Heart left ventricle (tissue), 16 donors: ENCODE measurements at regions not wholly inside any gene's neighbourhood (a gene's known extent, or its start where the extent isn't known, plus 50 kb on each side); places are given as distances from the start of the nearest gene placed in this dataset.
"Not testable (repeated sequence)": the region's sequence is repeated elsewhere in the genome, so short reads cannot be mapped to it uniquely, and the experiment has no call there.

Source experiments
- ATAC-seq, 4 donors: fragments of 200-7000 bp; cut with Tn5 transposase; one replicate each; pipeline ENCODE4 v1.9.1; 2020 to 2022; ENCODE audit warnings: moderate library complexity in 4 of 4, mild to moderate bottlenecking in 3 of 4, moderate number of reproducible peaks in 1 of 4
- DNase-seq, 5 donors: peaks; one replicate each; pipeline ENCODE4 v3.0.0-alpha.2; 2020
- H3K27ac ChIP-seq, 12 donors: fragments of 200-600 bp; sonication (generic) in 4 of 12; one replicate each; pipeline versions ENCODE4 v1.5.0 to v1.8.0; 2016 to 2022; ENCODE audit warnings: mild to moderate bottlenecking in 2 of 12
- H3K27me3 ChIP-seq, 9 donors: fragments of 200-600 bp; sonication (generic) in 2 of 9; one replicate each; pipeline versions ENCODE4 v1.5.1 to v1.8.0; 2016 to 2022; ENCODE audit warnings: mild to moderate bottlenecking in 3 of 9
- H3K36me3 ChIP-seq, 9 donors: fragments of 200-600 bp; sonication (generic) in 2 of 9; one replicate each; pipeline versions ENCODE4 v1.5.0 to v1.8.0; 2018 to 2022; ENCODE audit warnings: mild to moderate bottlenecking in 2 of 9
- H3K4me1 ChIP-seq, 12 donors: fragments of 200-600 bp; sonication (generic) in 4 of 12; one replicate each; pipeline versions ENCODE4 v1.5.0 to v1.8.0; 2016 to 2022; ENCODE audit warnings: mild to moderate bottlenecking in 3 of 12
- H3K4me3 ChIP-seq, 12 donors: fragments of 200-600 bp; sonication (generic) in 4 of 12; one replicate each; pipeline versions ENCODE4 v1.5.0 to v1.8.0; 2017 to 2022; ENCODE audit warnings: mild to moderate bottlenecking in 9 of 12, moderate library complexity in 4 of 12
- H3K9me3 ChIP-seq, 12 donors: fragments of 200-600 bp; sonication (generic) in 4 of 12; one replicate each; pipeline versions ENCODE4 v1.5.0 to v1.8.0; 2016 to 2022; ENCODE audit warnings: mild to moderate bottlenecking in 1 of 12
- POLR2A ChIP-seq, 2 donors: fragments of 450-650 bp; IDR thresholded peaks; one replicate each; pipeline ENCODE4 v1.6.1; 2017; ENCODE audit warnings: antibody characterized with exemption in 2 of 2, mild to moderate bottlenecking in 2 of 2, moderate library complexity in 2 of 2
- WGBS, 4 donors: extraction: QIAGEN DNeasy Blood & Tissue Kit in 2 of 4; methylation state at CpG; one replicate each; pipeline versions ENCODE4 v1.1.5 to v1.1.7; 2013 to 2018; 5-methylcytosine and 5-hydroxymethylcytosine counted together
- intact Hi-C, 10 donors: fragments of 100-400 bp; cut with DNase I; formaldehyde crosslinking; loops; one replicate each; pipeline versions ENCODE4 v1.11.1 to v1.14.2; 2022
- TF ChIP-seq, protein P1 (sequence below), 12 donors: fragments of 200-600 bp; sonication (generic) in 4 of 12; IDR thresholded peaks; one replicate each; pipeline versions ENCODE4 v1.5.0 to v1.8.0; 2018 to 2022; ENCODE audit warnings: antibody characterized with exemption in 12 of 12, mild to moderate bottlenecking in 5 of 12
- donor health status: ischemic (EF 13 %, LVEDD 7.1; RV severe dilation, severe dysfunction).
- donor health status: healthy with polysubstance abuse.
- donor health status: DM: no; HTN: yes; CAD: no.
- donor health status: DM: no; HTN: no; CAD: no.
- donor health status: ischemic (EF 25% LVEDD 6.9; RV normal size, moderate dysfunction).
- donor health status: ischemic (EF 25% LVEDD 5.7; RV mildly dilated, moderate dysfunction).
- donor health status: healthy.
- donor health status: DM: yes; HTN: yes; CAD: no.
- donor health status: ischemic (EF 35%, LVEDD 5.7; RV mildly dilated, moderate dysfunction).
- donor health status: nonischemic (EF 11% LVEDD 7.7; RV severe dilation, severe dysfunction).
- donor health status: DM: yes; HTN: yes; CAD: no.
- donor health status: PGD.
- donor health status: ischemic (EF 29% LVEDD 5.4; RV normal size, mild dysfunction).
- donor health status: nonischemic (EF 23%, LVEDD 6.1; RV moderate dilation, normal function).

DNA sequence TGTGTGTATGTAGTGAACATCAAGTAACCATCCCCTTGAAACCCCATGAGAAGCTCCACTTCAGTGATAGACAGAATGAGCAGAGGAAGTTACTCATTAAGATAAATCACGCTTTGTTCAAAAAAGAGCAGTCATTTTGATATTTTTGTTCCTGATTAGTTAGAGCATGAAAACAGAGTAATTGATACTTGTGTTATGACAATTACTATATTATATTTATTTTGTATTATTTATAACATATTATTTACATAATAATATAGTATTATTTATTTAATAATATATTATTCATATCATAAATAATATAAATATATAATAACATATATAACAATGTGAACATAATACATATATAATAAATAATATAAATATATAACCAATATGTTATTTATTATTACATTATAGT, 580.9 kb downstream of the SOX5 start:
- WGBS, 4 donors = 70 to 75% (median 72%) methylated on average over 1 of the region's 1 CpG

DNA sequence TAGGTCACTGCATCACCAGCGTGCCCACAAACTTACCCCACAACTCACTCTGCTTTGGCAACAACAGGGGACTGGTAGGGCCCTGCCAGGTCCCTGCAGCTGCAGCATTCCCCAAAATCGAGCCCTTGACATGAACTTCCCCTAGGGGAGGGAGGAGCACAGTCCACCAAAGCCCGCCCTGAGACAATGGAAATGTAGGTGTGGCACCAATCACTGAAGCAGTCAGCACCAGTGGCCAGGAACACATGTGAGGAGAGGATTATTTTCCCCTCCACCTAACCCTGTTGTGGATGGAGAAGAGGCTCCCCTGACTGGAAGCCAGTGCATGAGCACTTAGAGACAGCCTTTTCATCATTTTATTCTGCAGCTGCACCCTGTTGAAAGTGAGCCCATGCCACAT, 573.8 kb downstream of the SOX5 start:
- DNase-seq (no peak), ATAC-seq (no peak)
- Histone ChIP-seq H3K36me3 (no peaks in the 10 kb centered on the region), H3K4me3 (no peak overlapping the region), H3K9me3 (peaks cover 0 to 47% (median 18%) of the 10 kb centered on the region in 12 donors), H3K27ac (no peak overlapping the region), H3K4me1 (no peaks in the 10 kb centered on the region), H3K27me3 (no peaks in the 10 kb centered on the region)
- 63 to 76% (median 67%) methylated on average over 3 of the region's 3 CpGs for WGBS, 4 donors
- intact Hi-C loops = no loop called here
- TF ChIP-seq, protein P1, sequence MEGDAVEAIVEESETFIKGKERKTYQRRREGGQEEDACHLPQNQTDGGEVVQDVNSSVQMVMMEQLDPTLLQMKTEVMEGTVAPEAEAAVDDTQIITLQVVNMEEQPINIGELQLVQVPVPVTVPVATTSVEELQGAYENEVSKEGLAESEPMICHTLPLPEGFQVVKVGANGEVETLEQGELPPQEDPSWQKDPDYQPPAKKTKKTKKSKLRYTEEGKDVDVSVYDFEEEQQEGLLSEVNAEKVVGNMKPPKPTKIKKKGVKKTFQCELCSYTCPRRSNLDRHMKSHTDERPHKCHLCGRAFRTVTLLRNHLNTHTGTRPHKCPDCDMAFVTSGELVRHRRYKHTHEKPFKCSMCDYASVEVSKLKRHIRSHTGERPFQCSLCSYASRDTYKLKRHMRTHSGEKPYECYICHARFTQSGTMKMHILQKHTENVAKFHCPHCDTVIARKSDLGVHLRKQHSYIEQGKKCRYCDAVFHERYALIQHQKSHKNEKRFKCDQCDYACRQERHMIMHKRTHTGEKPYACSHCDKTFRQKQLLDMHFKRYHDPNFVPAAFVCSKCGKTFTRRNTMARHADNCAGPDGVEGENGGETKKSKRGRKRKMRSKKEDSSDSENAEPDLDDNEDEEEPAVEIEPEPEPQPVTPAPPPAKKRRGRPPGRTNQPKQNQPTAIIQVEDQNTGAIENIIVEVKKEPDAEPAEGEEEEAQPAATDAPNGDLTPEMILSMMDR (IDR thresholded peaks at IDR 0.05) = no peak
- no peak for TF ChIP-seq POLR2A (IDR thresholded peaks at IDR 0.05)

More for the DNA sequence above, 580.9 kb downstream of the SOX5 start:
- Histone ChIP-seq H3K9me3 (peaks cover 0 to 6% (median 0%) of the 10 kb centered on the region in 12 donors), H3K36me3 (no peaks in the 10 kb centered on the region), H3K27me3 (no peaks in the 10 kb centered on the region), H3K27ac (no peak overlapping the region), H3K4me1 (no peaks in the 10 kb centered on the region), H3K4me3 (no peak overlapping the region)
- ATAC-seq (no peak), DNase-seq (no peak)
- intact Hi-C loops = no loop called here
- TF ChIP-seq POLR2A (IDR thresholded peaks at IDR 0.05) = no peak
- TF ChIP-seq, protein P1 (IDR thresholded peaks at IDR 0.05) = no peak

DNA sequence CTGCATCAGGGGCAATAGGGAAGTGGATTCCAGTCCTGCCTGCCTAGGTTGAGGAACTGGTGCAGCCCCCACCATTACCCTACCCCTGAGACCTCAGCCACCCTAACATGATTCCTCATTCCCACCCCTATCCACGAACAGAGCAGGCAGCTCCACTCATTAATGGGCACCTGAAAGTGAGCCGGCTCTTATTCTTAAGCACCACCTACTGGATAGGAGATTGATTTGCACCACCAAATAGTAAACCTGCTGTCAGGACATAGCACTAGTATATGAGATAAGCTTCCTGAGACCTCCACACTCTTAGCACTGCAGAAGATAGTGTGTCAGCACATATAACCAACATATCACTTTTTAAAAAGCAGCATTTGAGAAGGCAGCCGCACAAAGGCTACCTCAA, 573.2 kb downstream of the SOX5 start:
- Histone ChIP-seq H3K36me3 (no peaks in the 10 kb centered on the region), H3K4me3 (no peak overlapping the region), H3K4me1 (no peaks in the 10 kb centered on the region), H3K27ac (no peak overlapping the region), H3K27me3 (no peaks in the 10 kb centered on the region), H3K9me3 (peaks cover 0 to 52% (median 18%) of the 10 kb centered on the region in 12 donors)
- DNase-seq = no peak
- intact Hi-C loops = no loop called here
- TF ChIP-seq, protein P1 (IDR thresholded peaks at IDR 0.05) = no peak
- no peak for TF ChIP-seq POLR2A (IDR thresholded peaks at IDR 0.05)
- WGBS, 4 donors = 48 to 66% (median 51%) methylated on average over 3 of the region's 3 CpGs
- ATAC-seq = no peak

DNA sequence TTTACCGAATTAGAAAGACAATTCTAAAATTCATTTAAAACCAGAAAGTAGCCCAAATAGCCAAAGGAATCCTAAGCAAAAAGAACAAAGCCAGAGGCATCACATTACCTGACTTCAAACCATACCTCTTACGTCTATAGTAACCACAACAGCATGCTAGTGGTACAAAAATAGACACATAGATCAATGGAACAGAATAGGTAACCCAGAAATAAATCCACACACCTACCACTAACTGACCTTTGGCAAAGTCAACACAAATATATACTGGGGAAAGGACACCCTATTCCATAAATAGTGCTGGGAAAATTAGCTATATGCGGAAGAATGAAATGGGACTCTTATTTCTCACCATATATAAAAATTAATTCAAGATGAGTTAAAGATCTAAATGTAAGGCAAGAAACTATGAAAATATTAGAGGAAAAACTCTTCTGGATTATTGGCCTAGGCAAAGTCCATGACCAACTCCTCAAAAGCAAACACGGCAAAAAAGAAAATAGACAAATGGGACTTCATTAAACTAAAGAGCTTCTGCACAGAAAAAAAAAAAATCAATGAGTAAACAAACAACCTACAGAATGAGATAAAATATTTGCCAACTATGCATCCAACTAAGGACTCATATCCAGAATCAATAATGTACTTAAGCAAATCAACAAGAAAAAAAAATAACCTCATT, 568.9 kb downstream of the SOX5 start:
- ATAC-seq = no peak
- no peak overlapping the region for H3K4me3 ChIP-seq
- H3K9me3 ChIP-seq = peaks cover 0 to 52% (median 18%) of the 10 kb centered on the region in 12 donors
- H3K27ac ChIP-seq = no peak overlapping the region
- intact Hi-C loops = no loop called here
- no peak for DNase-seq
- H3K4me1 ChIP-seq = no peaks in the 10 kb centered on the region
- H3K27me3 ChIP-seq = no peaks in the 10 kb centered on the region
- no peaks in the 10 kb centered on the region for H3K36me3 ChIP-seq
- TF ChIP-seq, protein P1 (IDR thresholded peaks at IDR 0.05) = no peak
- no peak for TF ChIP-seq POLR2A (IDR thresholded peaks at IDR 0.05)
- WGBS, 4 donors = 83 to 89% (median 87%) methylated on average over 4 of the region's 4 CpGs

DNA sequence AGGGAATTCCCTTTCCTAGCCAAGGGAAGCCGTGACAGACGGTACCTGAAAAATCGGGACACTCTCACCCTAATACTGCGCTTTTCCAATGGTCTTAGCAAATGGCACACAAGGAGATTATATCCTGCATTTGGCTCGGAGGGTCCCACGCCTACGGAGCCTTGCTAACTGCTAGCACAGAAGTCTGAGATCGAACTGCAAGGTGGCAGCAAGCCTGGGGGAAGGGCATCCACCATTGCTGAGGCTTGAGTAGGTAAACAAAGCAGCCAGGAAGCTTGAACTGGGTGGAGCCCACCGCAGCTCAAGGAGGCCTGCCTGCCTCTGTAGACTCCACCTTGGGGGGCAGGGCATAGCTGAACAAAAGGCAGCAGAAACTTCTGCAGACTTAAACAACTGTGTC, 560.6 kb downstream of the SOX5 start:
- not testable (repeated sequence) for H3K4me3 ChIP-seq, H3K36me3 ChIP-seq, DNase-seq, H3K9me3 ChIP-seq, H3K27ac ChIP-seq, H3K4me1 ChIP-seq, H3K27me3 ChIP-seq, ATAC-seq
- WGBS, 4 donors = 83 to 89% (median 88%) methylated on average over 9 of the region's 9 CpGs
- intact Hi-C loops = loop anchor here in 1 of 10 donors (5.0 kb wide), 1 partner anchor 43 kb away; no protein-coding TSS in a partner anchor

GRCh38 chr12:23389315-23389714, 560.2 kb downstream of the SOX5 start:
- not testable (repeated sequence) for H3K4me1 ChIP-seq, H3K9me3 ChIP-seq, DNase-seq, ATAC-seq, H3K27ac ChIP-seq, H3K4me3 ChIP-seq, H3K36me3 ChIP-seq, H3K27me3 ChIP-seq
- intact Hi-C loops = loop anchor here in 1 of 10 donors (5.0 kb wide), 1 partner anchor 43 kb away; no protein-coding TSS in a partner anchor
- 93 to 100% (median 95%) methylated on average over 4 of the region's 4 CpGs for WGBS, 4 donors
